Lower lobe of right lung (tissue), 2 donors: ENCODE measurements at regions not wholly inside any gene's neighbourhood (a gene's known extent, or its start where the extent isn't known, plus 50 kb on each side); places are given as distances from the start of the nearest gene placed in this dataset.

Experiments
- ATAC-seq, 2 donors: fragments of 200-7000 bp; cut with Tn5 transposase; one replicate each; pipeline ENCODE4 v1.9.1; 2020 to 2022; ENCODE audit warnings: mild to moderate bottlenecking in 2 of 2, moderate library complexity in 2 of 2
- DNase-seq: peaks from one replicate; pipeline ENCODE4 v3.0.0-alpha.2; 2020
- H3K27ac ChIP-seq: fragments of 200-600 bp; one replicate; pipeline ENCODE4 v1.8.0; 2022
- H3K27me3 ChIP-seq: fragments of 200-600 bp; one replicate; pipeline ENCODE4 v1.8.0; 2022; ENCODE audit warnings: low read depth
- H3K36me3 ChIP-seq: fragments of 200-600 bp; one replicate; pipeline ENCODE4 v1.8.0; 2022; ENCODE audit warnings: mild to moderate bottlenecking
- H3K4me1 ChIP-seq: fragments of 200-600 bp; one replicate; pipeline ENCODE4 v1.8.0; 2022
- H3K4me3 ChIP-seq: fragments of 200-600 bp; one replicate; pipeline ENCODE4 v1.8.0; 2022; ENCODE audit warnings: mild to moderate bottlenecking
- H3K9me3 ChIP-seq: fragments of 200-600 bp; one replicate; pipeline ENCODE4 v1.8.0; 2022
- intact Hi-C: fragments of 100-400 bp; cut with DNase I; formaldehyde crosslinking; loops from one replicate; pipeline ENCODE4 v1.11.0; 2022
- TF ChIP-seq, protein P1 (sequence below): fragments of 200-600 bp; IDR thresholded peaks from one replicate; pipeline ENCODE4 v1.8.0; 2022; ENCODE audit warnings: antibody characterized with exemption, mild to moderate bottlenecking
- donor health status: DM: no; HTN: yes; CAD: no; lungs with severe emphysema.

DNA sequence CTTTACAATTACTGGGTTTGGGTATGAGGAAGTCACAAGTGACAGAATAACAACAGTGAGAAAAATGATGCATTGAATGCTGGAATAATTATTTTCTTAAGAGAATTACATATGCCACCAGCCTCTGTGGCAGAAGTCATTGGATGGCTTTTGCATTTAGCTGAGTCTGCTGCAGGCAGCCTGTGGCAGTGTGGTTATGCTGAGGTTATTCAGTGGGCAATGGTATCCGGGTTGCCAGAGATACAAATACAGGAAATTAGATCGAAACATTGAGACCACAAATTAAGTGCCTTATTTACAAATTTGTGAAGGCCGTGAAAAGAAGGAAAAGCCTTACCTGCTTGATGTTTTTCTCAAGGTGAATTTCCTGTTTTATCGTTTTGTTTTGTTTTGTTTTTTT lies 1050.0 kb downstream of the GALC start:
- H3K27ac ChIP-seq: no peak overlapping the region
- H3K36me3 ChIP-seq: no peaks in the 10 kb centered on the region
- TF ChIP-seq, protein P1, sequence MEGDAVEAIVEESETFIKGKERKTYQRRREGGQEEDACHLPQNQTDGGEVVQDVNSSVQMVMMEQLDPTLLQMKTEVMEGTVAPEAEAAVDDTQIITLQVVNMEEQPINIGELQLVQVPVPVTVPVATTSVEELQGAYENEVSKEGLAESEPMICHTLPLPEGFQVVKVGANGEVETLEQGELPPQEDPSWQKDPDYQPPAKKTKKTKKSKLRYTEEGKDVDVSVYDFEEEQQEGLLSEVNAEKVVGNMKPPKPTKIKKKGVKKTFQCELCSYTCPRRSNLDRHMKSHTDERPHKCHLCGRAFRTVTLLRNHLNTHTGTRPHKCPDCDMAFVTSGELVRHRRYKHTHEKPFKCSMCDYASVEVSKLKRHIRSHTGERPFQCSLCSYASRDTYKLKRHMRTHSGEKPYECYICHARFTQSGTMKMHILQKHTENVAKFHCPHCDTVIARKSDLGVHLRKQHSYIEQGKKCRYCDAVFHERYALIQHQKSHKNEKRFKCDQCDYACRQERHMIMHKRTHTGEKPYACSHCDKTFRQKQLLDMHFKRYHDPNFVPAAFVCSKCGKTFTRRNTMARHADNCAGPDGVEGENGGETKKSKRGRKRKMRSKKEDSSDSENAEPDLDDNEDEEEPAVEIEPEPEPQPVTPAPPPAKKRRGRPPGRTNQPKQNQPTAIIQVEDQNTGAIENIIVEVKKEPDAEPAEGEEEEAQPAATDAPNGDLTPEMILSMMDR: no peak
- no peak for ATAC-seq
- H3K9me3 ChIP-seq: no peaks in the 10 kb centered on the region
- no peak for DNase-seq
- H3K4me1 ChIP-seq: no peaks in the 10 kb centered on the region
- no peak overlapping the region for H3K4me3 ChIP-seq
- H3K27me3 ChIP-seq: no peaks in the 10 kb centered on the region
- intact Hi-C loops: no loop called here

DNA sequence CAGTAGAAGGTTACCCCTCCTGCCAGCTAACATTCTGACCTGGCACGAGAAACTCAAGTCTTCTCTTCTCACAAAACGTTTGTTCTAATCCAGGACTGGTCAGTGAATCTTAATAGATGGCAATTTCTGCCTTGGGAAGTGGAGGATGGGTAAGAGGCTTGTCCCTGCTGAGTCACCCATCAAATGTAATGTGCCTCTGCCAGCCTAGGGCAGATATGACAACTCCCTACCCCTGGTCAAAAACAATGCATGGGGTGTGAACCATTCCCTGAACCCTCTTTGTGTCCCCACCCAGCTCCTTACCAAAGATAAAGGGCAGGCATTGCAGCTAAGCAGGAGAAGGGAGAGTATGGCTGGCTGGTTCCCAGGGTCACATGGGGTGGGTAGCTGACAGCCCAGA lies 1052.9 kb downstream of the GALC start:
- no peak for ATAC-seq
- Histone ChIP-seq H3K4me1 (no peaks in the 10 kb centered on the region), H3K27me3 (no peaks in the 10 kb centered on the region), H3K4me3 (no peak overlapping the region), H3K9me3 (no peaks in the 10 kb centered on the region), H3K27ac (no peak overlapping the region), H3K36me3 (no peaks in the 10 kb centered on the region)
- no peak for DNase-seq
- intact Hi-C loops: no loop called here
- TF ChIP-seq, protein P1: no peak

DNA sequence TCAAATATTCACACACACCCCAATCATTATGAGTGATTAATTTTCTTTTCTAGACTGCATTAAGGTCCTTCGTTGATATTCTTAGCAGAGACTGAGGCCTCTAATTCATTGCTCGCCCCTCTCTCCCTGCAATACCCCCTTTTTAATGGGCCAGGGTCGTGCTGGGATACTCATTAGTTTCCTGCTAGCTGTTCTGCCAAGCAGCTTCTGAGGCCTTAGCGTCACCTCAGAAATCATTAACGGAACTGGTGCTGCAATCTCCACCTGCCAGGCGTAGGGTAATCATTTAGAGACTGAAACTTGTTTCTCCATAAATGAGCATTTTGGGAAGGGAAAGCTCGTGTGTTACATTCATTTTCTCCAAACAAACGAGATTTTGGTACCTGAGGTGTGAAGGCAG lies 1054.7 kb downstream of the GALC start:
- ATAC-seq: no peak
- no peak for DNase-seq

DNA sequence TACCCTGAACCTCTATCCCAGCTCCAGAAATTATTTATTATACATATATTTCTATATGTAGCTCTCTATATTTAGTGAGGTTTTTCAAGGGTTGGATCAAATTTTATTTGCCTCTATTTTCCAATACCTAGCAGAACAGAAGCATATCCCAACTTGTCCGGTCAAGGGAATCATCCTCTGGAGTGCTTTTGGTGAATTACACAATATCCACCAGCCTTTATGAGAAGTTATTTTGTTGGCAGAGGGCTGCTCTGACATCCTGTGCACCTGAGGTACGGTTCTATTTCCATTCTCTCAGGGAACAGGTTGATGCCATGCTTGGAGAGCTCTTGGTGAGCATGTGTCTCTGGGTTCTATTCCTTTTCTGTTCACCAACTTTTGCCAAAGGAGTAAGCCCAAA lies 1056.4 kb downstream of the GALC start:
- no peaks in the 10 kb centered on the region for H3K36me3 ChIP-seq
- TF ChIP-seq, protein P1: no peak
- H3K4me1 ChIP-seq: no peaks in the 10 kb centered on the region
- intact Hi-C loops: no loop called here
- no peak overlapping the region for H3K27ac ChIP-seq
- H3K4me3 ChIP-seq: no peak overlapping the region
- DNase-seq: no peak
- no peaks in the 10 kb centered on the region for H3K27me3 ChIP-seq
- H3K9me3 ChIP-seq: no peaks in the 10 kb centered on the region
- ATAC-seq: no peak

More for the DNA sequence above, 1054.7 kb downstream of the GALC start:
- no peak overlapping the region for H3K27ac ChIP-seq
- TF ChIP-seq, protein P1: no peak
- intact Hi-C loops: no loop called here
- no peaks in the 10 kb centered on the region for H3K4me1 ChIP-seq
- H3K36me3 ChIP-seq: no peaks in the 10 kb centered on the region
- H3K27me3 ChIP-seq: no peaks in the 10 kb centered on the region
- no peak overlapping the region for H3K4me3 ChIP-seq
- H3K9me3 ChIP-seq: no peaks in the 10 kb centered on the region

DNA sequence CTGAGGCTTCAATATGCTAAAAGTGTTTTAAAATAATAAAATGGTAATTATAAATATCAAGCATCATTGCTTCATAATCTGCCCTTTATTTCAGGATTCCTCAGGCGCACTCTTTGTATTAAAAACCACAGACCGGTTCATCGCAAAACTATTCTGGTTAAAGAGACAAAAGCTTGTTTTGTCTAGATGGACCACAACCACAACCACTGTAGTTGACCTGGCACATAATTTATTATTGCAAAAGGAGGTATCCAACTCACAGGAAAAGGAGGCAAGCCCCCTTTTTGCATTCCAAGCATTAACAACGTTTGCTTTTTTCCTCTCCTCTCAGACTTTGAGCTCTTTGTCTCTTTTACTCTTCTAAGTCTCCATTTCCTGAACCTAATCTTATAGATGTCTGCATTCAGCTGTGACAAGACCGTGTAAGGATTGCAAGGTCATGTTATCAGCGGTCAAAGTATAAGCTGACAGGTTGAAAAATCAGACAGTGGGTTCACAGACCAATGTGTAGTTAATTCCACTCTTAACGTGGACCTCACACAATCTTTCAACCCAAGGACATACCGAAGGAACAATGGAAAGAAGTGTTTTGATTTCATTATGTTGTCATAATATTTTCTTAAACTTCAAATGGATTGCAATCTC lies 1057.6 kb downstream of the GALC start:
- intact Hi-C loops: no loop called here
- Histone ChIP-seq H3K4me3 (no peak overlapping the region), H3K27me3 (no peaks in the 10 kb centered on the region), H3K36me3 (no peaks in the 10 kb centered on the region), H3K27ac (no peak overlapping the region), H3K9me3 (no peaks in the 10 kb centered on the region), H3K4me1 (no peaks in the 10 kb centered on the region)
- TF ChIP-seq, protein P1: no peak
- no peak for ATAC-seq
- no peak for DNase-seq
